NCI-H146 treated with DMSO at 0.1 percent for 48 hours (cell line): ENCODE measurements at regions not wholly inside any gene's neighbourhood (a gene's known extent, or its start where the extent isn't known, plus 50 kb on each side); places are given as distances from the start of the nearest gene placed in this dataset.
"Not testable (repeated sequence)": the region's sequence is repeated elsewhere in the genome, so short reads cannot be mapped to it uniquely, and the experiment has no call there.

Source experiments
- DNase-seq: peaks from one replicate; lab custom pipeline; 2025; ENCODE audit not compliant: unreplicated experiment; lab: John Stamatoyannopoulos, UW

GRCh38 chr13:110012102-110012739 is 225.8 kb upstream of the IRS2 start:
- DNase-seq: no peak

- DNase-seq: no peak
These were observed 224.2 kb upstream of the IRS2 start for GRCh38 chr13:110010404-110011138.

GRCh38 chr13:110008816-110009215 is 222.4 kb upstream of the IRS2 start:
- DNase-seq: no peak

- DNase-seq: no peak
These were observed 219.9 kb upstream of the IRS2 start for GRCh38 chr13:110006304-110006703.

GRCh38 chr13:110005563-110005962 is 219.2 kb upstream of the IRS2 start:
- no peak for DNase-seq

- no peak for DNase-seq
These were observed 218.4 kb upstream of the IRS2 start for GRCh38 chr13:110004814-110005213.

- DNase-seq: no peak
These were observed 215.4 kb upstream of the IRS2 start for GRCh38 chr13:110001670-110002275.

- no peak for DNase-seq
These were observed 214.4 kb upstream of the IRS2 start for GRCh38 chr13:110000534-110001345.

- no peak for DNase-seq
These were observed 213.5 kb upstream of the IRS2 start for GRCh38 chr13:109999659-110000533.

GRCh38 chr13:109998684-109999533 is 212.5 kb upstream of the IRS2 start:
- peak; percentile 52 for DNase-seq

- DNase-seq: no peak
These were observed 211.7 kb upstream of the IRS2 start for GRCh38 chr13:109998037-109998436.

GRCh38 chr13:109997056-109997595 is 210.7 kb upstream of the IRS2 start:
- not testable (repeated sequence) for DNase-seq

- DNase-seq: no peak
These were observed 210.1 kb upstream of the IRS2 start for GRCh38 chr13:109996404-109996960.

- no peak for DNase-seq
These were observed 209.2 kb upstream of the IRS2 start for GRCh38 chr13:109995578-109995977.

- no peak for DNase-seq
These were observed 203.9 kb upstream of the IRS2 start for GRCh38 chr13:109990296-109990695.

GRCh38 chr13:109989686-109990085 is 203.3 kb upstream of the IRS2 start:
- no peak for DNase-seq

GRCh38 chr13:109989155-109989554 is 202.8 kb upstream of the IRS2 start:
- DNase-seq: no peak

GRCh38 chr13:109986851-109987250 is 200.5 kb upstream of the IRS2 start:
- DNase-seq: no peak

- DNase-seq: no peak
These were observed 199.6 kb upstream of the IRS2 start for GRCh38 chr13:109985871-109986450.
